ENCODE measurements at regions not wholly inside any gene's neighbourhood (a gene's known extent, or its start where the extent isn't known, plus 50 kb on each side); places are given as distances from the start of the nearest gene placed in this dataset.

GRCh38 chr16:64313726-64314125, 808.1 kb downstream of the CDH11 start:
- TF ChIP-seq REST (IDR thresholded peaks at IDR 0.05; ENCODE audit: insufficient read depth in 1 of 2, low read depth in 2 of 2, low read length in 2 of 2) (no peak), SIN3A (IDR thresholded peaks at IDR 0.05; ENCODE audit: borderline replicate concordance, insufficient read depth, low read length) (no peak), TAF1 (IDR thresholded peaks at IDR 0.05; ENCODE audit: borderline replicate concordance, insufficient read depth, low read length) (no peak), POLR2AphosphoS5 (IDR thresholded peaks at IDR 0.05; ENCODE audit: low read depth, low read length) (no peak), FOXP2 (optimal IDR thresholded peaks at IDR 0.05; ENCODE audit: borderline replicate concordance, extremely low read depth, extremely low read length, insufficient read depth) (no peak)

- TF ChIP-seq SIN3A (IDR thresholded peaks at IDR 0.05; ENCODE audit: borderline replicate concordance, insufficient read depth, low read length), result no peak
- TF ChIP-seq POLR2AphosphoS5 (IDR thresholded peaks at IDR 0.05; ENCODE audit: low read depth, low read length), result no peak
- TF ChIP-seq REST (IDR thresholded peaks at IDR 0.05; ENCODE audit: insufficient read depth in 1 of 2, low read depth in 2 of 2, low read length in 2 of 2), result no peak
- no peak for TF ChIP-seq TAF1 (IDR thresholded peaks at IDR 0.05; ENCODE audit: borderline replicate concordance, insufficient read depth, low read length)
- TF ChIP-seq FOXP2 (optimal IDR thresholded peaks at IDR 0.05; ENCODE audit: borderline replicate concordance, extremely low read depth, extremely low read length, insufficient read depth), result no peak
Measured at GRCh38 chr16:64312980-64313379, 808.9 kb downstream of the CDH11 start.

- no peak for TF ChIP-seq POLR2AphosphoS5 (IDR thresholded peaks at IDR 0.05; ENCODE audit: low read depth, low read length)
- no peak for TF ChIP-seq TAF1 (IDR thresholded peaks at IDR 0.05; ENCODE audit: borderline replicate concordance, insufficient read depth, low read length)
- no peak for TF ChIP-seq FOXP2 (optimal IDR thresholded peaks at IDR 0.05; ENCODE audit: borderline replicate concordance, extremely low read depth, extremely low read length, insufficient read depth)
- no peak for TF ChIP-seq SIN3A (IDR thresholded peaks at IDR 0.05; ENCODE audit: borderline replicate concordance, insufficient read depth, low read length)
- no peak for TF ChIP-seq REST (IDR thresholded peaks at IDR 0.05; ENCODE audit: insufficient read depth in 1 of 2, low read depth in 2 of 2, low read length in 2 of 2)
Measured at GRCh38 chr16:64312292-64312691, 809.6 kb downstream of the CDH11 start.

- TF ChIP-seq SIN3A (IDR thresholded peaks at IDR 0.05; ENCODE audit: borderline replicate concordance, insufficient read depth, low read length) (no peak), POLR2AphosphoS5 (IDR thresholded peaks at IDR 0.05; ENCODE audit: low read depth, low read length) (no peak), TAF1 (IDR thresholded peaks at IDR 0.05; ENCODE audit: borderline replicate concordance, insufficient read depth, low read length) (no peak), FOXP2 (optimal IDR thresholded peaks at IDR 0.05; ENCODE audit: borderline replicate concordance, extremely low read depth, extremely low read length, insufficient read depth) (no peak), REST (IDR thresholded peaks at IDR 0.05; ENCODE audit: insufficient read depth in 1 of 2, low read depth in 2 of 2, low read length in 2 of 2) (no peak)
Measured at GRCh38 chr16:64311241-64311640, 810.6 kb downstream of the CDH11 start.

Measured in PFSK-1 (cell line).